ENCODE measurements at regions not wholly inside any gene's neighbourhood (a gene's known extent, or its start where the extent isn't known, plus 50 kb on each side); places are given as distances from the start of the nearest gene placed in this dataset.

DNA sequence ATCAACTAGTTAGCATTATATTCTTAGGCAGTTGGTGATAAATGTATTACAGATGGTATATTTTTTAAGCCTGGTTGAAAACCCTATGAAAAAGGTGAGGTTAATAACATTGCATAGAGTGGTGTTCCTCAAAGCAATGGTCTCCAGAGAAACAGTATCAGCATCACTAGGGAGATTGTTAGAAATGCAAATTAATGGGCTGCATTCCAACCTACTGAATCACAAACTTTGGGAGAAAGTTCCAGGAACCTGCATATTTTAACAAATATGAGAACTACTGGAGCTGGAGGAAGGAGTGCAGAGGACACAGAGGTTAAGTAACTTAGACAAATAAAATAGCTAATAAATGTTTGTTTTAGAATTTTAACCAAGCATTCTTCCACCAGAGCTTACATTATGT, 166.9 kb upstream of the PCDH10 start:
- no peak for DNase-seq (ENCODE audit: low read depth, low spot score)
- H3K27me3 ChIP-seq (ENCODE audit: control insufficient read depth, insufficient read depth, low read length): no peaks in the 10 kb centered on the region
- TF ChIP-seq, protein P1, sequence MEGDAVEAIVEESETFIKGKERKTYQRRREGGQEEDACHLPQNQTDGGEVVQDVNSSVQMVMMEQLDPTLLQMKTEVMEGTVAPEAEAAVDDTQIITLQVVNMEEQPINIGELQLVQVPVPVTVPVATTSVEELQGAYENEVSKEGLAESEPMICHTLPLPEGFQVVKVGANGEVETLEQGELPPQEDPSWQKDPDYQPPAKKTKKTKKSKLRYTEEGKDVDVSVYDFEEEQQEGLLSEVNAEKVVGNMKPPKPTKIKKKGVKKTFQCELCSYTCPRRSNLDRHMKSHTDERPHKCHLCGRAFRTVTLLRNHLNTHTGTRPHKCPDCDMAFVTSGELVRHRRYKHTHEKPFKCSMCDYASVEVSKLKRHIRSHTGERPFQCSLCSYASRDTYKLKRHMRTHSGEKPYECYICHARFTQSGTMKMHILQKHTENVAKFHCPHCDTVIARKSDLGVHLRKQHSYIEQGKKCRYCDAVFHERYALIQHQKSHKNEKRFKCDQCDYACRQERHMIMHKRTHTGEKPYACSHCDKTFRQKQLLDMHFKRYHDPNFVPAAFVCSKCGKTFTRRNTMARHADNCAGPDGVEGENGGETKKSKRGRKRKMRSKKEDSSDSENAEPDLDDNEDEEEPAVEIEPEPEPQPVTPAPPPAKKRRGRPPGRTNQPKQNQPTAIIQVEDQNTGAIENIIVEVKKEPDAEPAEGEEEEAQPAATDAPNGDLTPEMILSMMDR (IDR thresholded peaks at IDR 0.05; ENCODE audit: low read depth, low read length): no peak
- H3K9me3 ChIP-seq (ENCODE audit: control insufficient read depth, insufficient read depth, low read length): no peaks in the 10 kb centered on the region
- no peak overlapping the region for H3K4me3 ChIP-seq (ENCODE audit: low read depth, low read length)
- no peak overlapping the region for H3K27ac ChIP-seq (ENCODE audit: low read depth, low read length)
- POLR2A ChIA-PET: no interaction called here
- CTCF ChIA-PET: no interaction called here

DNA sequence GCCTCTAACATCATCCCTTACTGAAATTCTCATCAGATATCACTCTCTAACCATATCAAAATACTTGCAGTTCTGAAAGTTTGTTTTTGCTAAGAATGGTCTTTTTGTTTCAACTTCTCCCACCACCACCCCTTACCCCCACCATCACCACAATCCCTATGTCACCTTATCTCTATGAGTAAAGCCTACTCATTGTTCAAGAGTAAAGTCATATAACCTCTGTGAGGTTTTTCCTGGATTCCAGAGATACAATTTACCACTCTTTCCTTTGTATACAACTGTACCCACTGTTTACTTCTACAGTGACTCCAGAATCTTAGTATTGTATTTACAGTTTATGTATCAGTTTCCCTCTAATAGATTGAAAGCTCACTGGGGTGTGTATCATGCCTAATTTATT, 158.0 kb upstream of the PCDH10 start:
- no peak overlapping the region for H3K27ac ChIP-seq (ENCODE audit: low read depth, low read length)
- no peak overlapping the region for H3K4me3 ChIP-seq (ENCODE audit: low read depth, low read length)
- no peak for DNase-seq (ENCODE audit: low read depth, low spot score)
- ChIA-PET POLR2A (no interaction called here), CTCF (no interaction called here)
- H3K27me3 ChIP-seq (ENCODE audit: control insufficient read depth, insufficient read depth, low read length): no peaks in the 10 kb centered on the region
- TF ChIP-seq, protein P1 (IDR thresholded peaks at IDR 0.05; ENCODE audit: low read depth, low read length): no peak
- no peaks in the 10 kb centered on the region for H3K9me3 ChIP-seq (ENCODE audit: control insufficient read depth, insufficient read depth, low read length)

DNA sequence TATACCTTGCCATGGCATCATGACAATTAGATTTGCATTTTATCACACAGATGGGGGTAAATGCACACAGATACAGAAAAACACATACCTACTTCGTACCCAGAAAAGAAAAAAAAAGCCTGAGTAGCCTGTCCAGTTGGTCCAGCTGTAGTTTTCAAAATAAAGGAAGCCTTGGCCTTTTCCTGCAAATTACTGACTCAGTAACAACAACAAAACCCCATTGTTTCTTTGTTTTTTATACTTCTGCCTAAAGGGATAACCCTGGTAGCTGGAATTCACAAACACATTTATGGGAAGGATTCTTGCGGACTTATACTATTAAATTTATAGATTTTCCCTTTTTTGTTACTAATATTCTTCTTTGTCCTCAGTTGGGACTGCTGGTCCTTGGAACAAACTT, 156.4 kb upstream of the PCDH10 start:
- ChIA-PET CTCF (no interaction called here), POLR2A (no interaction called here)
- H3K27ac ChIP-seq (ENCODE audit: low read depth, low read length): no peak overlapping the region
- DNase-seq (ENCODE audit: low read depth, low spot score): no peak
- no peaks in the 10 kb centered on the region for H3K9me3 ChIP-seq (ENCODE audit: control insufficient read depth, insufficient read depth, low read length)
- TF ChIP-seq, protein P1 (IDR thresholded peaks at IDR 0.05; ENCODE audit: low read depth, low read length): no peak
- no peak overlapping the region for H3K4me3 ChIP-seq (ENCODE audit: low read depth, low read length)
- no peaks in the 10 kb centered on the region for H3K27me3 ChIP-seq (ENCODE audit: control insufficient read depth, insufficient read depth, low read length)

DNA sequence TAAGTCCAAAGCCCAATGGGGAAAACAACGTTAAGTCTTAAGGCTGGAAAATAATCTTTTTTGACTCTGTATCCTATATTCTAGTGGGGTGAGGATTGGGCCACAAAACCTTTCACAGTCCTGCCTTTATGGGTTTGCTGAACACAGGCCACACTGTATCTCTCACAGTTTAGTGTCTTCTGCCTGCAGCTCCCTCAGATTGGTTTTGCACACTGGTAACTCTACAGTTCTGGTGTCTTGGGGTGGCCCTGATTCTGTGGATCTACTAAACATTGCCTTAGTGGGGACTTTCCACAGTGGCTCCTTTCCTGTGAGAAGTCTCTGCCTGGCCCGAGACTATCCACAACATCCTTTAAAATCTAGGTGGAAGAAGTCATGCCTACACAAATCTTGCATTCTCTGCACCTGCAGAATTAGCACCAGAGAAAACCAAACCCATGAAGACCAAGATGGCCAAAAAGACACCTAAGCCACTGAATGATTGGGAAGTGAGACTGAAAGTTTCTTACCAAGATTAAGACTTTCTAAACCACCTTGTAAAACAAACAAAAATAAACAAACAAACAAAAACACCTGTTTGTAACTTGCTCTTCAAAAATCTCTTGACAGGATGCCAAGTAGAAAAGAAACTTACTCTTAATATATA, 150.4 kb upstream of the PCDH10 start:
- CTCF ChIA-PET: no interaction called here
- DNase-seq (ENCODE audit: low read depth, low spot score): no peak
- POLR2A ChIA-PET: no interaction called here
- H3K27me3 ChIP-seq (ENCODE audit: control insufficient read depth, insufficient read depth, low read length): no peaks in the 10 kb centered on the region
- H3K9me3 ChIP-seq (ENCODE audit: control insufficient read depth, insufficient read depth, low read length): no peaks in the 10 kb centered on the region; the same call in 1 of the 2 replicates
- TF ChIP-seq, protein P1 (IDR thresholded peaks at IDR 0.05; ENCODE audit: low read depth, low read length): no peak
- H3K4me3 ChIP-seq (ENCODE audit: low read depth, low read length): no peak overlapping the region
- no peak overlapping the region for H3K27ac ChIP-seq (ENCODE audit: low read depth, low read length)

DNA sequence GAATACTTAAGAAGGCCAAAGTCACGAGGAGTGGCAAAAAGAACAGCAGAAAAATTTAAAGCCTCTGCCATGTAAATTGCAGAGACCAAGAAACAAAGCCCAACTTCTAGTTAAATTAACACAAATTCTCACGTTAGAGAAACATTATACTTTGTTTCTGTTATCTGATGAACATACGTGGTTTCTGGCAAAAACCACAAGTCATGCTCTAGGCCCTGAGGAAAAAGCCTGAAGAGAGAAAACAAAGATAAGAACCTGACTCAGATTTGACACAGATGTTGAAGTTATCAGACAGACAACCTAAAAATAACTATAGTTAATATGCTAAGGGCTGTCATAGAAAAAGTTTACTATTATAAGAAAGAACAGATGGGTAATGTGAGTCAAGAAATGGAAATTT, 149.1 kb upstream of the PCDH10 start:
- H3K27ac ChIP-seq (ENCODE audit: low read depth, low read length): no peak overlapping the region
- H3K4me3 ChIP-seq (ENCODE audit: low read depth, low read length): no peak overlapping the region
- ChIA-PET CTCF (no interaction called here), POLR2A (no interaction called here)
- H3K9me3 ChIP-seq (ENCODE audit: control insufficient read depth, insufficient read depth, low read length): no peaks in the 10 kb centered on the region; the same call in 1 of the 2 replicates
- no peak for DNase-seq (ENCODE audit: low read depth, low spot score)
- H3K27me3 ChIP-seq (ENCODE audit: control insufficient read depth, insufficient read depth, low read length): no peaks in the 10 kb centered on the region
- TF ChIP-seq, protein P1 (IDR thresholded peaks at IDR 0.05; ENCODE audit: low read depth, low read length): no peak

All from AG04450 (cell line).